HG03095 (cell line): ENCODE measurements at regions not wholly inside any gene's neighbourhood (a gene's known extent, or its start where the extent isn't known, plus 50 kb on each side); places are given as distances from the start of the nearest gene placed in this dataset.
"Not testable (repeated sequence)": the region's sequence is repeated elsewhere in the genome, so short reads cannot be mapped to it uniquely, and the experiment has no call there.

Experiments used
- ATAC-seq: cut with Tn5 transposase; IDR thresholded peaks from one replicate; pipeline ENCODE4 v1.9.1; 2021; ENCODE audit warnings: moderate library complexity; ENCODE audit not compliant: unreplicated experiment

DNA sequence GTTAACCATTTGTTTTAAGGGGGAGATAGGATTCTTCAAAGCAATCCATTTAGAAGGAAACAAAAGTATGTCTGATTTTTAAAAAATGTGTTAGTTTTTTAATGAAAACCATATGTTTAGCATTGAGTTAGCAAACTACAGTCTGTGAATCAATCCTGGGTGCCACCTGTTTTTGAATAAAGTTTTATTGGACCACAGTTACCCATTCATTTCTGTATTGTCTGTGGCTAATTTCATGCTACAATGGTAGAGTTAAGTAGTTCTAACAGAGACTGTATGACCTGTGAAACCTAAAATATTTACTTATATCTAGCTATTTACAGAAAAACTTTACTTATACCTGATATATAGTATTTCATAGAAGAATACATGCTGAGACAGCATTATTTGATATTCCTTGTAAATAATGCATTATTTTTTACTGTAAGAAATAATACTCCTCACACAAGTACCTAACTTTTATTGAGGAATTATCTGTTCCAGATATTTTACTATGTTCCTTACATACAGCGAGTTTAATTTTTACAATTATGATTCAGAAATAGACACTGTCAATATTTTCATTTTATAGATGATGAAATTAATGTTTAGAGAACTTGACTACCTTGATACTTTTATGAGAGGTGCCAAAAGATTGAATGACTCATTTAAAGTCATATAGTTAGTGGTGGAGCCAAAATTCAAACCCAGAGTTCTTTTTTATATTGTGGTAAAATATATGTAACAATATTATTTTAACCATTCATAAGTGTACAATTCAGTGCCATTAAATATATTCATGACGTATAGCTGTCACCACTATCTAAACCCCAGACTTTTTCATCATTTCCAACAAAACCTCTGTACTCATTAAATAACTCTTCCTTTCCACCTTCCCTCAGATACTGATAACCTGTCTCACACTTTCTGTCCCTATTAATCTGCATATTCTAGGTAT, 122.0 kb downstream of the GLUD2 start:
- ATAC-seq, result no peak

DNA sequence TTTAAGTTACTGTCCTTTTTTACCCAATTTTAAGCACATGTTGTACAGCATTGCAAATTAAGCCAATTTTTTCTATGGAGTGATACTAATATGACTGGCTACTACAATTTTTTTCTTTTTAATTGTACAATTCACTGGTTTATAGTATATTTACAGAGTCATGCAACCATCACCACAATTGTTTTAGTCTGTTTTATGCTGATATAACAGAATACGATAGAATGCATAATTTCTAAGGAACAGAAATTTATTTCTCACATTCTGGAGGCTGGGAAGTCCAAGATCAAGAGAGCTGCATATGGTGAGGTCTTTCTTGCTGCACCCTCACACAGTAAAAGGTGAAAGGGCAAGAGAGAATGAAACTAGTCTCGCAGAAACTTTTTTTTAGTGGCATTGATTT, 125.3 kb downstream of the GLUD2 start:
- no peak for ATAC-seq

DNA sequence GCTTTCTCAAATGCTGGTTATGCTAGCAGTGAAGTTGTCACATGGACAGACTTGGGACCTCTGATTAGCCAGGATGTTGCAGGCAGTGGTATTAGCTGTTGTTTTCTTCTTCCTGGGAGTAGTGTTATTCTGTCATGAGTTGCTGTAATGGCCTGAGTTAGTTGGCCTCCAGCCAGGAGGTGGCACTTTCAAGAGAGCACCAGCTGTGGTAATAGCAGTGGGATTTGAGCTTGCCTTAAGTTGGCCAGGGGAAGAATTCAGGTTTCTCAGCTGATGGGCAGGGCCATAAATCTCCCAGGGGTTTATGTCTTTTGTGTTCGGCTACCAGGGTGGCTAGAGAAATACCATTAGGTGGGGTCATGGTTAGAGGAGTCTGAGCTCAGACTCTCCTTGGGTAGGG, 132.6 kb downstream of the GLUD2 start:
- ATAC-seq, result no peak

DNA sequence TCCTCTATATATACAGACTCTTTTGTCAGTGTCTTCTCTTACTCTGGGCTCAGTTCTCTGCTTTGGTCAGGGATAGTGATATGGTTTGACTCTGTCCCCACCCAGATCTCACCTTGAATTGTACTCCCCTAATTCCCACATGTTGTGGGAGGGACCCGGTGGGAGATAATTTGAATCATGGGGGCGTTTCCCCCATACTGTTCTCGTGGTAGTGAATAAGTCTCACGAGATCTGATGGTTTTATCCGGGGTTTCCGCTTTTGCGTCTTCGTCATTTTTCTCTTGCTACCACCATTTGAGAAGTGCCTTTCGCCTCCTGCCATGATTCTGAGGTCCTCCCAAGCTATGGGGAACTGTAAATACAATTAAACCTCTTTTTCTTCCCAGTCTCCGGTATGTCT, 144.4 kb downstream of the GLUD2 start:
- no peak for ATAC-seq

DNA sequence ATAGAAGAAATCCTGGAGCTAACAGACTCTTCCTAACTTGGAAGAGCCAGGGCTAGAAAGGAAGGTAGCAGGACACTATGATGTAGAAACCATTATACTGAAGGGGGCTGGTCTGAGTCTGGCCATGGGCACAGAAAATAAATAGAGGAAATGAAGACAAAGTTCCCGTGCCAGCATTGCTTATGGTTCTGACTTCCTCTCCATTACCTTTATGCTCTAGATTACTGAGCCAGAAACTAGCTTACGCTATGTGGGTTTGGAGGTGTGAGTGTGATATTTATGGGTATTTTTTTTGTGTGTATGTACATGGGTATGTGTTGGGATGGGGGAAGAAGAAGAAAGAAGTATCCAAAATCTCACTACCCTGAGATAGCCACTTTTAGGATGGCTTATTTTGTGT, 148.3 kb downstream of the GLUD2 start:
- no peak for ATAC-seq

DNA sequence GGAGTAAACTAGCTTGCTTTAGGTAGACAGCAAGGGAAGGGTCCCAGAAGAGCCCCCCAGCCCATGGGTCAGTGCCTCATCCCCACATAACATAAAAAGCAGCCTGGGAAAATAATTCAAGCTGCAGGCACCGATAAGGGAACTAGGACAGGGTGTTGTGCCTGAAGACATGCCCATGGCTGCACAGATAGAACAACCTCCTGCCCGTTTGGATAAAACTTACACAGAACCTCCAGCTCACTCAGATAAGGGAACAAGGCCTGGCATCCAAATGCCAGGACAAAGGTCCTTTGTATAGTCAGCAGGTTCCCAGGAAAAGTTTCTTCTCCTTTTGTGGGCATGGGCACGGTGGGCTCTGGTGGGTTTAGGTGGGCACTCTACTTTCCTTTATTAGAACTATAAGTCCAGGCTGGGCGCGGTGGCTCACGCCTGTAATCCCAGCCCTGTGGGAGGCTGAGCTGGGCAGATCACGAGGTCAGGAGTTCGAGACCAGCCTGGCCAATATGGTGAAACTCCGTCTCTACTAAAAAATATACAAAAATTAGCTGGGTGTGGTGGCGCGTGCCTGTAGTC, 149.5 kb downstream of the GLUD2 start:
- not testable (repeated sequence) for ATAC-seq

DNA sequence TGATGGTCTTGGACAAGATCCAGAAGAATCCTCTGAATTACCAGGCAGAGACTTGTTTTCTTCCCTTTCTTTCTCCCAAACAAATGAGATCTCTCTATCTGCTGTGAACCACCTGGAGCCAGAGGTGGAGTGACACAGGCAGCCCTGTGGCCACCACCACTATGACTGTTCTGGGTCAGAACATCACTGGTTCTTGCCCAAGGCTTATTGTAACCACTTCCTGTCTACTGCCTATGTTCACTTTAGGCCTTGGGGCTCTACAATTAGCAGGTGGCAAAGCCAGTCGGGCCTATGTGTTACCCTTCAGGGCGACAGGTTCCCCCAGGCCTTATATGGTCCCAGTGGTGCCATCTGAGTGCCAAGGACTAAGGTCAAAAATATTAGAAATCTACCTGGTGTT, 161.2 kb downstream of the GLUD2 start:
- no peak for ATAC-seq

DNA sequence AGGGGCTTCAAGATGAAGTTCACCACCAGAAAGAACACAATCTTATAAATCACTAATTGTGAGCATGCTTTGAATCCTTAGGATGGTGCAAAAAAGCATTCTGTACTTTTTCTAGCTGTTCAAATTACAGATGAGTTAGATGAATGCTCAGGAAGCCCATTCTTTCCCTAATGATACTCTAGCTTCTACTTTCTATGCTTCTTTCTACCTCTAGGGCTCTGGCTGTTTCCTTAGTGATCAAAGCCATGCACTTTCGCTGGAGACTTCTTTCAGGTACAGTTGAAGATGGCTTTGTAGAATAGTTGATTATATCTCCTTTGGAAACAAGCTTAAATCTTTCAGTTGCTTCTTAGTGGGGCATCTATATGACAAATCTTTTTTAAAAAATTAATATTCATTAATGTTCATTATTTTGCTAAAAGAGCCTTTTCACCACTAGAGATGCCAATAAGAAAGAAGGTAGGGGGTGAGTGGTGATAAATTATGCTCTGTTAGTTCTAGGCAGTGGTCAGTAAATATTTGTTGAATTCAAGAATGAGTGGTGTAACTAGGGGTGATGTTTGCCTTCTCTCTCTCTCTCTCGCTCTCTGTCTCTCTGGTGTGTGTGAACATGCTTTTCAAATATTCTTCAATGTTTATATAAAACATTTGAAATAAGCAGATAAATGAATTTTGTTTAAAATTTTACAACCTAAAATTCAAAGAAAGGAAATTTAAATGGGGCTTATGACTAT, 169.4 kb downstream of the GLUD2 start:
- no peak for ATAC-seq

DNA sequence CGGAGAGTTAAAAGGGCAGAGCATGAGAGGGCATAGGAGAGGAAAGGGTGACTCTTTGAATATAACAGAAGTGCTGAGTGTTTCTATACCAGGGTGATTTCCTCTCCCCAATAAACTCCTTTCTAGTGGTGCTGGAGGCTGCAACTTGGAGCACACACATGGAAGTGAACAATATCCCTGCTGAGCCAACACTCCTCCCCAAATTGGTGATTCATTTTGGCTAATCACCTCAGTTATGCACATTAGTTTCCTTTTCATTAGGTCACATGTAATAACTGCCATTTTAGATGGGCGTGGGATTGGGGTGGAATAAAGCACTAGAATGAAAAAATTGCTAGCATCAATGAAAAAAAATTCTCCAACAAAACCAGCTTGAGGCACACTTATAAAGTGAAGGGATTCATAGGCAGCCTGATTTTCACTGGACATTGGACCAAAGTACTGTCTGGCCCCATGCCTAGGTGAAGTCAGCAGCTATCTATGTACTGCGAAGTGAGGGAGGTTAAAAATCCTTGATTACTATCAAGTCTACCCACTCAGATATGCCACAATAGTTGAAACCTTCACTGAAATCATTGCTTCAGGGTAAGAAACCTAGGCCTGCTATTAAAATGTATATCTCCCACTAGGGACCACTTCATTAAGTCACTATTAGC, 174.0 kb downstream of the GLUD2 start:
- ATAC-seq, result no peak

DNA sequence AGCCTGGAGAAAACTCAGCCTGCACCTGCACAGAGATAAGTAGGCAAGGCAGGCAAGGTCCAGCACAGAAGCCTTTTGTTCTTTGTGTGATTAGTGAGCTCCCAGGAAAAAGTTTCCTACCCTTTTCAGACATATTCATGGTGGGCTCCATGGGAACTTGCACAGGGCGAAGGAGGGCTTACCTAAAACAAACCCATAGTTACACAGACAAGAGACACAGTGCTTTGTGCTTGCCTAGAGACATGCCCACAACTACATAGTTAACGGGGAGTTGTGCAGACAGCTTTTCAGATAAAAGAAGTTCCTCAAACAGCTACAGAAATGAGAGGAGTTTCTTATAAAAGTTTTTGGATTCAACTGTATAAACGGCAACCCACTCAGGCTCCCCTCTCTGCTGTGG, 180.5 kb downstream of the GLUD2 start:
- no peak for ATAC-seq

DNA sequence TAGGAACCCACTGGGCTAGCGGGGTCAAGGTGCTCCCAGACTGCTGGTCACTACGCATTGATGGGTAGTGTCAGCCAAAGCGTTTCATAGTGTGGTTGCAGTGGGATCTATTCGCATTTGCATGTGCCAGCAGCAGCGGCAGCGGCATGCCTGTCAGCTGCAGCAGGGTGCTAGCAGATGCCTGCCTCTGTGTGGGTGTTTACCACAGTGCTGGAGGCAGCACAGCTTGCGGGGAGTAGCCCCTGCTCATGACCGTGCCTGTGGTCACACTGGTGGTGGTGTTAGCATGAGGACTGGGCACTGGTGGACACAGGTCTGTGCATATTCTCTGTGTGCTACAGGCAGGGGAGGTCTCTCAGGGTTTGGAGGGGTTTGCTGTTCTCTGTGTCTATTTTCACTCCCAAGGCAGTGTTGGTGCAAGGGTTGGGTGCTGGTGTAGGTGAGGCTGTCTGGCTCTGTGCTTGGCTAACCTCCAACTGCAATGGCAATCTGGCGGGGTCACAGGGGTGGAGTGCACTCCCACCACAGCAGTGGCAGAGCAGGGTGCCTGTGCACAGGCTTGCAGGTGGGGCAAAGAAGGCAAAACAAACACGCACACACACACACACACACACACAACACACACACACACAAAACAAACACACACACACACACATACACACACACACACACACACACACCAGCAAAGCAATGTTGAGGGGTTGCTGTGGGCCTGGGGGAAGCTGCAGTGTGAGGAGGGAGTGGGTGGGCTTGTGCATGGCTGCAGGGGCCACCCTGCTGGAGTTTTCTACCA, 184.4 kb downstream of the GLUD2 start:
- no peak for ATAC-seq

DNA sequence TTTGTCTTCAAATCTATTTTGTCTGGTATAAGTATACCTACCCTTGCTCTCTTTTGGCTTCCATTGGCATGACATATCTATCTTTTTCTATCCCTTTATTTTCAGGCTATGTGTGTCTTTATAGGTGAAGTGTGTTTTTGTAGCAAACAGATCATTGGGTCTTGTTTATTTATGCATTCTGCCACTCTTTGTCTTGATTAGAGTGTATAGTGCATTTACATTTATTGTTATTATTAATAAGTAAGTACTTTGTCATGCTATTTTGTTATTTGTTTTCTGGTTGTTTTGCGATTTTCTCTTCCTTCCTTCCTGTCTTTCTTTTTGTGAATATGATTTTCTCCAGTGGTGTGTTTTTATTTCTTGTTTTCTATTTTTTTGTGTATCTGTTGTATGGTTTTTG, 188.6 kb downstream of the GLUD2 start:
- ATAC-seq, result no peak

DNA sequence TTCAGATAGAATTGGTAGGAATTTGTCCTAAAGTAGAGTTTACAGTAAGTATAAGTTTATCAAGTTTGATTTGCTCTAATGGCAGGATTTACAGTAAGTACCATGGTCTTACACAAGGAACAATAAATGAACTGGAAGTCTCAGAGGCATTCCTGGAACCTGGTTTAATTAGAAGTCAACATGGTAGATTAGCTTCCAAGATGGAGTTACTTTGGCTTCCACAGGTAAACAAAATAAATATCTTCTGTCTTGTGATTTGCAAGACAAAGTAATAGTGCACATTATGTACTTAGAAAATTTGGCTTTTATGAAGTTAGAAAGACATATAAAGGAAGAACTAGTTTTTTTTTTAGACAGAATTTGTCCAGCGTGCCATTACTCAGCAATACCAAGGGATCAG, 190.7 kb downstream of the GLUD2 start:
- no peak for ATAC-seq

DNA sequence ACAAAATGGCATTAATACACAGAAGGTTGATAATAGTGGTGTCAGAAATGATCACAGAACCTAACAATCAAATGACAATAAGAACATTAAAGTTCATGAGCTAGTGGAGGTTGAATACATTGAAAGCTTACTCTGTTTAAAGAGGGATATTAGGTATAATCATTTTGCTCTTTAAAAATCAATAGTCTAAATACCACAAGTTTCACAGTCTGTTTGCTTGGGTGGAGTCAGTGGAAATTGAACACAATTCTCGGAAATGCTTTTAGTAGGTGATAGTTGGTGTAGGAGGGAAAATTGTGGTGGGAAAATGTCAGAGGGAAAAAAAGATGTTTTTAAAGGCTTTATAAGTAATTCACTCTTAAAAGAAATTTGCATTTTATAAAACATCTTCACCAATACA, 197.1 kb downstream of the GLUD2 start:
- ATAC-seq, result no peak

DNA sequence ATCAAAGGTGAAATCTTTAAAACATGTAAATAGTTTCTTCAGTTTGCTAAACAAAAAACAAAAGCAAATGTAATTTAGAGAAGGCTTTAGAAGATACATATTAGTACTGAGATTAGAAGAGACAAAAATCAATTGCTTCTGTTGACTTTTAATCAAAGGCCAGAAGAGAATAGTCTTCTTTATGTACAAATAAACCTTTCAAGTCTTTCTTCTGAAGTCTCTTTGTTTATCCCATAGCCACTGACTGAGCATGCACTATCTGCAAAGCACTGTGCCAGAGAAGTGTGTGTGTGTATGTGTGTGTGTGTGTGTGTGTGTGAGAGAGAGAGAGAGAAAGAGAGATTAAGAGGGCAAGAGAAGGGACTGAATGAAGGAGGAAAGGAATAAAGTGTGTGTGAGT, 198.4 kb downstream of the GLUD2 start:
- ATAC-seq, result no peak

DNA sequence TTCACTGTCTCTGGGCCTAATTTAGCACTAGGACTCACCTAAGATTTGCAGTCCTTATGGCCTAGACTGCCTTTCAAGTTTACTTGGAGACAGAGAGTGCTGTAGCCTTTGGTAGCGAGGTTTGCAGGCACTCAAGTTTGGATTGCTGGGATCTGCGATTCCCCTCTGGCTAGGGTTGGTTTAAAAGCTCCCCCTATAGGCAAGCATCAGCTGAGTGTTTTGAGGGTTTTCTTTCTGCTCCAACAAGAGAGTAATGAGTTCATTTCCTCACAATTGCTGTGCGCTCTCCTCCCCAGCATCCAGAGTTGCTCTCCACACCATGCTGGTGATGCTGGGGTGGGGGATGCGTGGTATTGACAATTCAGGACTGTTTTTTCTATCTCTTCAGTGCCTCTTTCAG, 206.9 kb downstream of the GLUD2 start:
- no peak for ATAC-seq

DNA sequence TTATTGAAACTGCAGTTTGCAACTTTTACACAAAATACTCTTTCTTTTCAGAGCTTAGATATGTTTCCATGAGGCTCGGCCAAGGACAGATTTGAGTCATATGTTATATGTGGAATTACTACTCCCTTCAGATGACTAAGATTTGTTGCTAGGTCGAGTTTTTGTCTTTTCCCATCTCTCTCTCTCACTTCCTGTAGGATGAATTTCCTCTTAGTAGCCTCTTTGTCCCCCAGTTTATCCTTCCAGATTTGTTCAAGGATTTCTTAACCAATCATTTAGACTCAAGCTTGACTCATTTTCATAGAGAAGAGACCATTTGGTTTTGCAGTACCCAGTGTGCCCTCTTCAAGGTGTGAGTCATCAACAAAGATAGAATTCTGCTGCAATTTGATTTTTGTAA, 209.2 kb downstream of the GLUD2 start:
- ATAC-seq, result no peak

DNA sequence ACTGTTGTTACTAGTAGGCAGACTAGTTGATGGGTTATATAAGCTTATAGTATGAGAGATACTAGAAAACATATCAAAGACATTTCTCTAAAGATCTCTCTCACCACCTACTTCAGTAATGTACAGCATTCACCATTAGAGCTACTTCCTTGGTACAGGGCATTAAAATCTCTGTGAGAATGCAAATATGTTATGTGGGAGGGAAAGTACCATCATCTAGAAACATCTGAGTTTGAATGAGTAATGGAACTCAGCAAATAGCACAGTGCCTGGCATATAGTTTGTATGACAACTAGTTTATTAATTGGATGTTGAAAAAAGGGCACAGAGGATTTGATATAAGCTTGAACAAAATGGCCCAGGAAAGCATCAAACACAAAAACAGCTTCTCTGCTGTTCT, 211.1 kb downstream of the GLUD2 start:
- no peak for ATAC-seq

DNA sequence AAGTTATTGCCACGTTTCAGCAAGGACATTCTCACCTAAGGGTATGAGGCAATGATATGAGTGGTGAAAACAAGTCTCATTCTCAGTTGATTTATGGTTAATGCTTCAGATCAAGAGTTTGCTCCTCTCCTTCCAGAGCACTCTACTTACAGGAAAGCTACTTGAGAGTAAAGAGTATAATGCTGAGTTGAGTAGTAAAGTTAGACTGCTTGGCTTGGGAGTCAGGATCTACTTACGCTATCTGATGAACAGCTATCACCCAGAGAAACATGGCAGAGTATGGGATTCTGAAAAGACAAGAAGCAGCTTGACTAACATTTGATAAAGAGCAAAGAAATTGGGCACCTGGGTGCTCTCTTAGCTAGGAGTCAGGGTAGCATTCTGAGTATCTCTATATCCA, 211.8 kb downstream of the GLUD2 start:
- ATAC-seq, result no peak

DNA sequence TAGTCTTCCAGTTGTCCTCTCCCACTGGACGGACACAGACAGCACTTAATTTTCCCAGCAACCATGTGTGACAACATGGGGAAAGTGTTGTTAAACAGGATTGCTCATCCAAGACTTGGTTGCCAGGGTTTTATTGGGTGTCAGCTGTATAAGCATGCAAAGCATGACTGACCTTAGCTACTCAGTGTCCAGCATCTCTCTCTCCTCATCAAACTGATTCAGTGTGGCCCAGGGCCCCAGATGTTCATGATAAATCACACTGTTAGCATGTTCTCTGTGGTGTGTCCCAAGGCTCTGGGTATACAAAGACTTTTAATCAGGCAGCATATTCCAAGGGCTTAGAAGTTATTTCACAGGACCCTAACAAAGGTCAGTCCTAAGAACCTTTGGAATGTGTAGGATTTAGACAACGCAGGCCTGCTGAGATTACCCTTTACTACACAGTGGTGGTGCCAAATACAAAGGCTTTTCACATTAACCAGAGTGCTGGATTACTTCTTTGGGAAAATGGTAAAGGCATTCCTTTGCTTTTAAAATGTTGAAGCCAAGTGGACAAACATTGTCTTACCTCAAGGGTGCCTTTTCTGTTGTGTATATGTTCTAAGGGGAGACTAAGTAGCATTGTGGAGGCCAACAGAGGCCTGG, 213.3 kb downstream of the GLUD2 start:
- ATAC-seq, result no peak
